IMR-90 (cell line): ENCODE measurements at regions not wholly inside any gene's neighbourhood (a gene's known extent, or its start where the extent isn't known, plus 50 kb on each side); places are given as distances from the start of the nearest gene placed in this dataset.

Source experiments
- ATAC-seq: fragments of 200-7000 bp; cut with Tn5 transposase; 2 replicates; pipeline ENCODE4 v1.9.1; 2020; ENCODE audit warnings: low read depth, mild to moderate bottlenecking, moderate library complexity
- BruUV-seq: library from RNA; stranded (reverse); fragments of 400-500 nt; replicated peaks from 2 replicates; lab custom pipeline; 2021; lab: Mats Ljungman, UMichigan
- CTCF ChIA-PET: fragments of 300-600 bp; formaldehyde crosslinking; extraction: SDS; loops from one replicate; lab custom pipeline; 2021; ENCODE audit warnings: antibody characterized with exemption; lab: Yijun Ruan, JAX
- POLR2A ChIA-PET: fragments of 300-600 bp; sonication (Branson Sonifier 250); formaldehyde crosslinking; loops from one replicate; lab custom pipeline; 2022; ENCODE audit warnings: antibody characterized with exemption; ENCODE audit not compliant: unreplicated experiment; lab: Charles Lee
- DNase-seq: peaks from one replicate; pipeline ENCODE4 v3.0.0; 2013
- H2AFZ ChIP-seq: replicated peaks from 2 replicates; pipeline ENCODE3; 2013; ENCODE audit warnings: low read length, mild to moderate bottlenecking; ENCODE audit not compliant: poor library complexity
- H2AK5ac ChIP-seq: 2 replicates; pipeline ENCODE4 v1.6.1; 2013; ENCODE audit warnings: low read depth, low read length, inconsistent platforms
- H2AK9ac ChIP-seq: replicated peaks from 2 replicates; pipeline ENCODE3; 2013; ENCODE audit warnings: mild to moderate bottlenecking, low read depth, low read length, moderate library complexity; ENCODE audit not compliant: poor library complexity
- H2BK120ac ChIP-seq: 2 replicates; pipeline ENCODE4 v1.6.1; 2013; ENCODE audit warnings: low read depth, low read length, inconsistent platforms
- H2BK15ac ChIP-seq: 3 replicates; pipeline ENCODE4 v1.6.1; 2013; ENCODE audit warnings: low read depth, low read length, inconsistent platforms
- H2BK20ac ChIP-seq: 2 replicates; pipeline ENCODE4 v1.6.1; 2013; ENCODE audit warnings: low read depth, mild to moderate bottlenecking, inconsistent platforms, low read length, moderate library complexity
- H2BK5ac ChIP-seq: 2 replicates; pipeline ENCODE4 v1.6.1; 2013; ENCODE audit warnings: mild to moderate bottlenecking, low read depth, low read length, inconsistent platforms; ENCODE audit not compliant: poor library complexity, severe bottlenecking
- H3K14ac ChIP-seq: replicated peaks from 2 replicates; pipeline ENCODE4 v1.6.1; 2013; ENCODE audit warnings: low read depth, low read length, inconsistent platforms
- H3K18ac ChIP-seq: 2 replicates; pipeline ENCODE4 v1.6.1; 2013; ENCODE audit warnings: low read depth, low read length, control low read depth
- H3K23ac ChIP-seq: 2 replicates; pipeline ENCODE4 v1.6.1; 2013; ENCODE audit warnings: low read depth, low read length, inconsistent platforms
- H3K27ac ChIP-seq: 2 replicates; pipeline ENCODE4 v1.5.1; 2013; ENCODE audit warnings: mild to moderate bottlenecking, control low read depth, low read length; ENCODE audit not compliant: insufficient read depth
- H3K27me3 ChIP-seq: 2 replicates; pipeline ENCODE4 v1.6.1; 2013; ENCODE audit warnings: low read length; ENCODE audit not compliant: control insufficient read depth, insufficient read depth
- H3K36me3 ChIP-seq: 2 replicates; pipeline ENCODE4 v1.6.1; 2013; ENCODE audit warnings: low read length, mixed read lengths; ENCODE audit not compliant: control insufficient read depth, insufficient read depth
- H3K4ac ChIP-seq: 2 replicates; pipeline ENCODE4 v1.6.1; 2013; ENCODE audit warnings: low read depth, low read length, inconsistent platforms
- H3K4me1 ChIP-seq: 2 replicates; pipeline ENCODE4 v1.6.1; 2013; ENCODE audit warnings: low read length, mixed read lengths; ENCODE audit not compliant: control insufficient read depth, insufficient read depth
- H3K4me2 ChIP-seq: 2 replicates; pipeline ENCODE4 v1.6.1; 2013; ENCODE audit warnings: low read depth, mild to moderate bottlenecking, control low read depth, low read length, moderate library complexity
- H3K4me3 ChIP-seq: 2 replicates; pipeline ENCODE4 v1.5.1; 2013; ENCODE audit warnings: low read depth, mild to moderate bottlenecking, control low read depth, low read length, moderate library complexity; ENCODE audit not compliant: insufficient read depth
- H3K56ac ChIP-seq: 2 replicates; pipeline ENCODE4 v1.6.1; 2013; ENCODE audit warnings: low read length, inconsistent platforms; ENCODE audit not compliant: insufficient read depth; ENCODE audit errors: extremely low read depth
- H3K79me1 ChIP-seq, 2 experiments: 2 replicates each; pipeline ENCODE4 v1.6.1; 2013; ENCODE audit warnings: low read length in 2 of 2, inconsistent platforms in 1 of 2, low read depth in 1 of 2
- H3K9ac ChIP-seq: 2 replicates; pipeline ENCODE4 v1.6.1; 2013; ENCODE audit warnings: low read depth, low read length, control low read depth
- H3K9me1 ChIP-seq: 2 replicates; pipeline ENCODE4 v1.6.1; 2013; ENCODE audit warnings: low read length, inconsistent platforms; ENCODE audit not compliant: insufficient read depth
- H3K9me3 ChIP-seq: 2 replicates; pipeline ENCODE4 v1.6.1; 2013; ENCODE audit warnings: low read length; ENCODE audit not compliant: control insufficient read depth, insufficient read depth
- H4K20me1 ChIP-seq: 2 replicates; pipeline ENCODE4 v1.6.1; 2013; ENCODE audit warnings: low read length, inconsistent platforms; ENCODE audit not compliant: insufficient read depth
- H4K5ac ChIP-seq: 2 replicates; pipeline ENCODE4 v1.6.1; 2013; ENCODE audit warnings: mild to moderate bottlenecking, low read depth, low read length, control low read depth
- H4K8ac ChIP-seq, 2 experiments: 2 replicates each; pipeline ENCODE4 v1.6.1; 2013; ENCODE audit warnings: low read depth in 2 of 2, low read length in 2 of 2, control low read depth in 1 of 2, inconsistent platforms in 1 of 2
- H4K91ac ChIP-seq: 2 replicates; pipeline ENCODE4 v1.6.1; 2013; ENCODE audit warnings: low read depth, low read length, inconsistent platforms; ENCODE audit not compliant: insufficient read depth
- FOS ChIP-seq: fragments of 150-350 bp; IDR thresholded peaks from 2 replicates; pipeline ENCODE4 v1.6.1; 2016; ENCODE audit warnings: low read depth, low read length
- NFE2L2 ChIP-seq: fragments of 150-350 bp; IDR thresholded peaks from 2 replicates; pipeline ENCODE4 v1.6.1; 2016; ENCODE audit warnings: low read depth, mild to moderate bottlenecking, low read length
- RCOR1 ChIP-seq: IDR thresholded peaks from 2 replicates; pipeline ENCODE4 v1.6.1; 2012; ENCODE audit warnings: mild to moderate bottlenecking, low read length, improper control_type of control experiment; ENCODE audit not compliant: insufficient replicate concordance
- WGBS, 2 experiments: methylation state at CpG; one replicate each; pipeline versions ENCODE4 v1.1.5 to v1.1.7; 2013; ENCODE audit warnings: missing lambda C conversion rate in 2 of 2; ENCODE audit not compliant: insufficient read length in 1 of 2; ENCODE audit errors: extremely low coverage in 2 of 2; 5-methylcytosine and 5-hydroxymethylcytosine counted together
- dilution Hi-C: fragments of 300-500 bp; cut with HindIII; formaldehyde crosslinking; loops from one replicate; pipeline ENCODE4 v1.14.3; 2018; ENCODE audit warnings: low sequenced_read_pairs; ENCODE audit not compliant: unreplicated experiment
- in situ Hi-C: fragments of 300-500 bp; cut with MboI; formaldehyde crosslinking; loops from 3 replicates; pipeline ENCODE4 v1.14.3; 2019; ENCODE audit warnings: low sequenced_read_pairs, inconsistent platforms, mixed read lengths
- intact Hi-C: fragments of 100-400 bp; cut with micrococcal nuclease; formaldehyde crosslinking; loops from 2 replicates; pipeline ENCODE4 v1.10.0; 2022

- peak; percentile 56 for ATAC-seq
- no CpG with 5 or more reads among the region's 1 CpG for WGBS, 2 experiments
- CTCF ChIA-PET = no interaction called here
Observed at GRCh38 chr15:67997996-67998395, 56.1 kb upstream of the PIAS1 start.

More at GRCh38 chr15:67997996-67998395, 56.1 kb upstream of the PIAS1 start:
- H3K4ac ChIP-seq = no peak overlapping the region
- H2AFZ ChIP-seq = no peak overlapping the region
- no peaks in the 10 kb centered on the region for H3K79me1 ChIP-seq
- H3K4me1 ChIP-seq = peaks cover 7% of the 10 kb centered on the region
- no peak overlapping the region for H2BK120ac ChIP-seq
- H2AK9ac ChIP-seq = no peak overlapping the region
- in situ Hi-C loops (no loop called here), dilution Hi-C loops (no loop called here), intact Hi-C loops (loop anchor here (5.0 kb wide), 1 partner anchor 34 kb away; no protein-coding TSS in a partner anchor)
- no peak overlapping the region for H3K27ac ChIP-seq
- H4K8ac ChIP-seq = no peak overlapping the region
- peak; percentile 64 for DNase-seq
- BruUV-seq = no TSS peak
- no peak overlapping the region for H3K4me3 ChIP-seq
- no peak overlapping the region for H2BK15ac ChIP-seq
- H3K9me3 ChIP-seq = no peaks in the 10 kb centered on the region
- no peak overlapping the region for H2AK5ac ChIP-seq
- H3K9me1 ChIP-seq = no peaks in the 10 kb centered on the region
- H4K91ac ChIP-seq = no peak overlapping the region
- H3K9ac ChIP-seq = no peak overlapping the region
- H3K4me2 ChIP-seq = no peak overlapping the region
- H4K20me1 ChIP-seq = no peaks in the 10 kb centered on the region
- H2BK5ac ChIP-seq = no peak overlapping the region
- TF ChIP-seq RCOR1 (peak; percentile 61), NFE2L2 (no peak), FOS (peak; percentile 45; the same call in 1 of the 2 replicates)
- H3K27me3 ChIP-seq = peaks cover 2% of the 10 kb centered on the region
- H2BK20ac ChIP-seq = no peak overlapping the region
- no peaks in the 10 kb centered on the region for H3K36me3 ChIP-seq
- H3K56ac ChIP-seq = no peak overlapping the region
- no peak overlapping the region for H3K14ac ChIP-seq
- no peak overlapping the region for H3K23ac ChIP-seq
- H3K18ac ChIP-seq = no peak overlapping the region
- POLR2A ChIA-PET = no interaction called here
- H4K5ac ChIP-seq = no peak overlapping the region
